Activated CD4-positive, alpha-beta T cell treated with anti-CD3 and anti-CD28 coated beads, Interleukin-2, amount 50 U/mL, for 16 hours (primary cell): ENCODE measurements at regions not wholly inside any gene's neighbourhood (a gene's known extent, or its start where the extent isn't known, plus 50 kb on each side); places are given as distances from the start of the nearest gene placed in this dataset.
"Not testable (repeated sequence)": the region's sequence is repeated elsewhere in the genome, so short reads cannot be mapped to it uniquely, and the experiment has no call there.

Experiments
- DNase-seq: peaks from one replicate; pipeline ENCODE4 v3.0.0-alpha.2; 2020

GRCh38 chr3:34139566-34139965 lies 341.1 kb downstream of the PDCD6IP start:
- DNase-seq = no peak

DNA sequence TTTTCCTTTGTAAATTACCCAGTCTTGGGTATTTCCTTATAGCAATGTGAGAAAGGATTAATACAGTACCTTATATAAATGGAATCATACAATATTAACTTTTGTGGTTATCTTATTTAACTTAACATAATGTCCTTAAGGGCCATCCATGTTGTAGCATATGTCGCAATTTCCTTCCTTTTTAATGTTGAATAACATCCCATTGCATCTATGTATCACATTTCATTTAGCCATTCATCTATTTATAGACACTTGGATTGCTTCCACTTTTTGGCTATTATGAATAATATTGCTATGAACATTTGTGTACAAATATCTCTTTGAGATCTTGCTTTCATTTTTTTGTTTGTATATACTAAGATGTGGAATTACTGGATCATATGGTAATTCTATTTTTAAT lies 342.2 kb downstream of the PDCD6IP start:
- no peak for DNase-seq

DNA sequence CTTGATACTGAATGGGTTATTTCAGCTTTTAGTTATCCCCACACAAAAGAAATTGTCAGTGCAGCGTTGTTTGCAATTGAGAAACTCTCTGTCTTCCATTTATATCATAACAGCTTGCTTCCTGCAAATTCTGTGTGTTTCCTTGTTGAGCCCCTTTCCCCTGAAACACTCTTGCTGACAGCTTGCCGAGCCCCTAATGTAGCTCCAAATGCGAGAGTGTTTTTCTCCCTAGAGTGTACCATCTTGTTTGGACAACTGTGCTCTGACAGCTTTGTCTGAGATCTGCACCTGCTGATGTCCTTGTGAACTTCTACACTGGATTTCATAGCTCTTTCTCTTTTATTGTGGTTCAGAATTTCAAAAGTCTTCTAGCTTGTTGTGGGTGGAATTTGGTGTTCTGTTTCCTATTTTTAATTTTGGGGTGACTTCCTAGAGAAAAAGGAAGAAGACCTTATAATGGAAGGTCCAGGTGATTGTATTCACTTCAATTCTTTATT lies 343.5 kb downstream of the PDCD6IP start:
- no peak for DNase-seq

DNA sequence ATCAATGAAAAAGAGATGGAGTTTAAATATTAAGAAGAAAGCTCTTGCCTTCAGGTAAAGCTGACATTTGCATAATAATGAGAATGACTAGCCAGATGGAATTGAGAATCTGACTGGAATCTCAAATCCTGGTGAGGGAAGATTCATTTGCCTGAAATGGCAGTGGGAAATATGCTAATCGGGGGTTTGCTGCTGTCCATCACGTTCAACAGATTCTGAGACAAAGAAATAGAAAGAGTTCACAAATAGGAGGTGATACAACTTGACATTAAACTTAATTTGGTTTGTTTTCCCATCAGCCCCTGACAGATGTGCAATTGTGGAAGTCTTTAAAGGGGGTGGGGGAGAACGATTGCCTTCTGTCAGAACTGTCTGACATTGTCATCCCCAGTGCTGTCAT lies 347.4 kb downstream of the PDCD6IP start:
- DNase-seq = no peak

DNA sequence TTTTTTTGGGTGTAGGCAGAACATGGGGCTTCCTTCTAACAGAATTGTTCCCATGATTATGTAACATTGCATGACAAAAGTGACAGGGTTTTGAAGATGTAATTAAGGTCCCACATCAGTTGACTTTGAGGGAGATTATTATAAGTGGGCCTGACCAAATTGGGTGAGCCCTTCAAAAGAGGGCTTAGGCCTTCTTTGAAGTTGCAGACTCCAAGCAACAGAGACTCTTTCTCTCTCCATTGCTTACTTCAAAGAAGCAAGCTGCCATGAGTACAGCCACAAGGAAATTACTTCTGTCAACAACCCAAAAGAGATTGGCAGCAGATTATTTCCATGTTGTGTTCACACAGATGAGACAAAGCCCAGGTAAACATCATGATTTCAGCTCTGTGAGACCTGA lies 348.2 kb downstream of the PDCD6IP start:
- DNase-seq = no peak

- DNase-seq = no peak
Measured at GRCh38 chr3:34150992-34151391, 352.6 kb downstream of the PDCD6IP start.

GRCh38 chr3:34152656-34153055 lies 354.2 kb downstream of the PDCD6IP start:
- no peak for DNase-seq

DNA sequence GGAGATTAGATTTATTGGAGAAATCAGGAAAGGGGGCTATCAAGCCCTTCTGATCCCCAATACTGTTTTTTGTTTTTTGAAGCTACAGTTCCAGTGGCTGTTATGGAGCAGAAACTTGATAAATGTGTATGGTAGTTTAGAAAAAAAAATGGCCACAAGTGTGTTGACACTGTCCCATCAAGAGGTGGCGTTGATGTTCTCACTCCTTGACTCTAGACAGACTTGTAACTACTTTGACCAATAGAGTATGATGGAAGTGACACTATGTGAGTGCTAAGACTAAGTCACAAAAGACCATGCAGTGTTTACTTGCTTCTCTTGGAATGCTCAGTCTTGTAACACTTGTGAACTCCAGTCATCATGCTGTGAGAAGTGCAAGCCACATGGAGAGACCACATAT lies 356.7 kb downstream of the PDCD6IP start:
- no peak for DNase-seq

DNA sequence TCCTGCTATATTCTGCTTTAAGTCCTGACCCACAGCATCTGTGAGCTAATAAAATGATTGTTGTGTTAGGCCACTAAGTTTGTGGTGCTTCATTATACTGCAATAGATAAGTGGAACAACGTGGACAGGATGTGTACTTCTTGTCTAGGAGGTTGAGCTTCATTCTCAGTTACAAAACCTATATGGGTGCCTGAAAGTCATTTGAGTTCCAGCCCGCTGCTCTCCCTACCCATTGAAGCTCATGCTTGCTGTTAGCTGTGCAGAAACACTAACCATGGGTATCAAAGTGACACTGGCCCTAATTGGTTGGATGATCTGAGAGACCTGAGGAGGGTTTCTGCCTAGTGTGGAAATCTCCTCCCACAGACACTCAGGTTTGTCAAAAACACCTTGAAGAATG lies 357.2 kb downstream of the PDCD6IP start:
- DNase-seq = no peak

DNA sequence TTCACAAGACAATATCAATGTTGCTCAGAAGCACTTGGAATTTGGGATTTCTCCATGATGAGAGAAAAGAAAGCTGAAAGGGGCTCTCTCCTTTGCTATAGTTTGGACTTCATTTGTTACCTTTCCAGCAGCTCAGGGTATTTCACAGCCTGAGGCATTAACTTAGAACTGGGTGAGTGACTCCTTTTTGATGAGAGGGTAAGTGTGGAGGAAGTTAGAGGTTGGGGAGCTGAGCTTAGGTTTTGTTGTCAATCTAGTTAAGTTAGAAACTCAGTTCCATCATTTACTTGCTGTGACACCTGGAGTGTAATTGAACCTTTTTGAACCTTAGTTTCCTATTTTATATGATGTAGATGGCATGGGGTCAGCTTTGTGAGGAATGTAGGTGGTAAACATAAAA lies 359.1 kb downstream of the PDCD6IP start:
- no peak for DNase-seq

GRCh38 chr3:34159613-34160420 lies 361.4 kb downstream of the PDCD6IP start:
- no peak for DNase-seq

- not testable (repeated sequence) for DNase-seq
Measured at GRCh38 chr3:34169636-34170035, 371.2 kb downstream of the PDCD6IP start.

GRCh38 chr3:34174740-34175139 lies 376.3 kb downstream of the PDCD6IP start:
- no peak for DNase-seq

DNA sequence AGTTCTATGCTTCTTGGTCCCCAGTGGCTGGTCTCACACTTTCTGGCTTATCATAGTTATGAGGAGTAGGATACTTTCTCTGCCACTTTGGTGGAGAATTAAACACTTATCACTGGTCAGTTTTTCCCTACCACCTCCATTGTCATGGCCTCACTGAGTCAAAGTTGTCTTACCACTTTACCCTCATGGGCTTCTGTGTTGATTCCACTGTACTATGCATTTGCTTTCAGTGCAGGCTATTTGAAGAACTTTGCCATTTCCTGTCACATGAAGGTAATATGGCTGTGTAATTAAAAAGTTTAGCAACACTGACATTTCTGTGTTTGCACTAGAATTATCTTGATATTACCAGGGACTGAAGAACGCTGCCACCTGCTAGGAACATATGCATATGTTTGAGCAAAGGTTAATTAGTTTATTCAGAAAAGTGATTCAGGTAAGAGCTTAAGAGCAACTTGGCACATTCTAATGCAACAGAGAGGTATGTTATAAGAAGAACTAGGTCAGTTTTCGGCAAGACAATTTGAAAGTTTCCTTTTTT lies 377.3 kb downstream of the PDCD6IP start:
- no peak for DNase-seq

DNA sequence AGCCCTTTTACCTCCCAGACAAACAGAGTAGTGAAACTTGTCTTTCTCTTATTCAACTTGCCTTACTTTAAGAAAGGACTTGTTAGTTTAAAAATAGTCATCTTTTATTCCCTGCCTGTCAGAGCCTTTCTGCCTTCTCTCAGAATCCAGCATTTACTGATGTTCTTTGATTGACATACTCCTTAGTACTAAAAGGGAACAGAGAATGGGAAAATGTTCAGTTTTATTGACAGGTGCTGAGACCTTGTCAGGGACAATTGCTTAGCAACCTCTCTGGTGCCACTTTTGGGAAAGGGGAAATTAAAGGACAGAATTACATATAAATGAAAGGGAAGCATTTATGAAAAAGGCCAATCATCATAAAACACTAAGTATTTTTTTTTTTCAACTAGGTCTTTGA lies 378.3 kb downstream of the PDCD6IP start:
- DNase-seq = no peak

- peak; percentile 13 for DNase-seq
Measured at GRCh38 chr3:34178415-34178814, 380.0 kb downstream of the PDCD6IP start.

DNA sequence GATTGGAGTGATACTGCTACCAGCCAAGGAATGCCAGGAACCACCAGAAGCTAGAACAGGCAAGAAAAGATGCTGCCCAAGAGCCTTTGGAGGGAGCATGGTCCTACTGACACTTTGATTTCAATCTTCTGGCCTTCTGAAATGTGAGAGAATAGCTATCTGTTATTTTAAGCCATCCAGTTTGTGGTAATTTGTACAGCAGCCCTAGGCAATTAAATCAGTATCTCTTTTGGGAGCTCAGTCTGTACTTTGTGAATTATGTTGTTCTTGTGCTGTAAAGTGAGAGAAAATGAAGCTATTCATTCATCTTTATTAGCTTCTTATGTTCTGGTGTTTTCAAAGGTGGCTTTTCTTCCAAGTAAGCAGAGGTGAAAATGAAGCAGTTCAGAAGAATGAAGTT lies 381.3 kb downstream of the PDCD6IP start:
- no peak for DNase-seq

DNA sequence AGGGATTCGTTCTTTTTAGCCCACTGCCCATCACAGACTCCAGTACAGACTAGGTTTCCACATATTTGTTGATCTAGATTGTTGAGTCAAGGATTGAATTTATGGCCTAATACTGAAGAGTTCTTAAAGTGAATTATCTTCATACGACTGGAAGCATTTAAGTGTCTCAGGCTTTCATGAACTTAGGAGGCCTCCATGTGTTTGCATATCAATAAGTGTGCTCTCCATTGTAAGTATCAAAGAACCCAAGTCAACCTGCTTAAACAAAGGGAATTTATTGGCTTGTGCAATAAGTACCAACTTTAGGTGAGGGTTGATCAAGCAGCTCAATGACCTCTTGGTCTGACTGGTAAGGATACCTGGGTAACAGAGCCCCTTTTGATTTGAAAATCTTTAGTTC lies 382.1 kb downstream of the PDCD6IP start:
- DNase-seq = no peak

GRCh38 chr3:34183114-34183513 lies 384.7 kb downstream of the PDCD6IP start:
- DNase-seq = no peak

GRCh38 chr3:34183611-34184340 lies 385.3 kb downstream of the PDCD6IP start:
- no peak for DNase-seq

GRCh38 chr3:34185301-34185700 lies 386.9 kb downstream of the PDCD6IP start:
- no peak for DNase-seq

- no peak for DNase-seq
Measured at GRCh38 chr3:34189133-34189532, 390.7 kb downstream of the PDCD6IP start.

- no peak for DNase-seq
Measured at GRCh38 chr3:34196914-34197313, 398.5 kb downstream of the PDCD6IP start.

DNA sequence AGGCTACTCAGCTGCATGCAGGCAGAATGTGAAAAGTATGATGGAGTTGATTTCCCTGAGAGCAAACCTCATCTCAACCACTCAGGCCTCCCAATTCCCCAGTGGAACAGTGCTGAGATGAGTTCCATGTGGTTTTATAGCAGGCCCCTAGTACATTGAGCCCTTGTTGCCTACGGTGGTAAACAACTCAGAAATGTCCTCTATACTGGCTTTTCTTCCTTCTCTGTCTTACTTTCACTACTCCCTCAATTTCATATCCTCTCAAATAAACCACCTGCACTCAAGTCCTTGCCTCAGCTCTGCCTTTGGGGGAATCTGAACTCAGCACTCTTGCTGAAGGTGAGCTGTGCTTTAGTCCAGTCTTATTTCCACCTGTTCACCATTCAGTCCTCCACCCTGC lies 399.9 kb downstream of the PDCD6IP start:
- no peak for DNase-seq
